HCT116 (cell line): ENCODE measurements at regions not wholly inside any gene's neighbourhood (a gene's known extent, or its start where the extent isn't known, plus 50 kb on each side); places are given as distances from the start of the nearest gene placed in this dataset.

ENCODE experiments used
- ATAC-seq: fragments of 200-7000 bp; cut with Tn5 transposase; 2 replicates; pipeline ENCODE4 v1.9.1; 2020; ENCODE audit warnings: mild to moderate bottlenecking, moderate library complexity
- BruUV-seq: library from RNA; stranded (reverse); fragments of 400-500 nt; replicated peaks from 2 replicates; lab custom pipeline; 2021; lab: Mats Ljungman, UMichigan
- CTCF ChIA-PET: fragments of 300-600 bp; sonication (Branson Sonifier 250); formaldehyde crosslinking; loops from one replicate; lab custom pipeline; 2021; ENCODE audit warnings: antibody characterized with exemption; lab: Charles Lee
- POLR2A ChIA-PET: fragments of 300-600, 350-600 bp; sonication (Branson Sonifier 250); formaldehyde crosslinking; loops from one replicate; lab custom pipeline; 2021; ENCODE audit warnings: antibody characterized with exemption; lab: Charles Lee
- RAD21 ChIA-PET, 2 experiments: fragments of 300-600 bp; sonication (Branson Sonifier 250); formaldehyde crosslinking; loops; one replicate each; lab custom pipeline; 2023; ENCODE audit warnings: low total read pairs in 2 of 2; ENCODE audit not compliant: uncharacterized antibody in 2 of 2, unreplicated experiment in 2 of 2, low non-redundant PET in 1 of 2; lab: Charles Lee
- DNase-seq: peaks from one replicate; pipeline ENCODE4 v3.0.0-alpha.2; 2010; ENCODE audit warnings: low read depth, low spot score
- H2AFZ ChIP-seq: fragments of 200-600 bp; shearing (Covaris generic), sonication (generic); 2 replicates; pipeline ENCODE4 v1.6.1; 2017; ENCODE audit warnings: low read depth, mixed run types, mixed read lengths, antibody characterized with exemption, low read length; ENCODE audit not compliant: poor library complexity, severe bottlenecking
- H3K27ac ChIP-seq: 2 replicates; pipeline ENCODE4 v1.5.1; 2012; ENCODE audit warnings: low read depth, low read length
- H3K27me3 ChIP-seq: fragments of 200-600 bp; sonication (generic); 2 replicates; pipeline ENCODE4 v1.6.1; 2016; ENCODE audit warnings: mixed run types, low read length, mixed read lengths; ENCODE audit not compliant: insufficient read depth
- H3K36me3 ChIP-seq, 2 experiments: fragments of 200-500 bp in 1 of 2; fragments of 200-600 bp in 1 of 2; sonication (Bioruptor generic) in 1 of 2; sonication (generic) in 1 of 2; 2 replicates each; pipeline versions ENCODE4 v1.5.1 to v1.6.1; 2014 to 2016; ENCODE audit warnings: low read length in 2 of 2, inconsistent platforms in 1 of 2, mixed read lengths in 1 of 2, mixed run types in 1 of 2; ENCODE audit not compliant: insufficient read depth in 2 of 2, control insufficient read depth in 1 of 2
- H3K4me1 ChIP-seq, 2 experiments: fragments of 200-600 bp in 1 of 2; sonication (generic) in 1 of 2; 2 replicates each; pipeline versions ENCODE4 v1.5.1 to v1.6.1; 2012 to 2017; ENCODE audit warnings: low read length in 2 of 2, inconsistent platforms in 1 of 2, mild to moderate bottlenecking in 1 of 2, mixed read lengths in 1 of 2, mixed run types in 1 of 2, moderate library complexity in 1 of 2; ENCODE audit not compliant: insufficient read depth in 2 of 2, control insufficient read depth in 1 of 2
- H3K4me2 ChIP-seq: fragments of 200-600 bp; sonication (generic); 2 replicates; pipeline ENCODE4 v1.6.1; 2017; ENCODE audit warnings: mixed run types, low read length, mixed read lengths
- H3K4me3 ChIP-seq, 2 experiments: fragments of 200-600 bp in 1 of 2; sonication (generic) in 1 of 2; replicated peaks in 1 of 2; 2 replicates each; pipeline ENCODE4 v1.5.1; 2011 to 2016; ENCODE audit warnings: low read length in 2 of 2, control low read depth in 1 of 2, low read depth in 1 of 2, mild to moderate bottlenecking in 1 of 2, mixed read lengths in 1 of 2, mixed run types in 1 of 2
- H3K79me2 ChIP-seq: fragments of 200-600 bp; sonication (generic); 2 replicates; pipeline ENCODE4 v1.6.1; 2017; ENCODE audit warnings: mild to moderate bottlenecking, mixed run types, low read length, moderate library complexity, mixed read lengths; ENCODE audit not compliant: insufficient read depth
- H3K9ac ChIP-seq: fragments of 200-600 bp; sonication (generic); 2 replicates; pipeline ENCODE4 v1.6.1; 2016; ENCODE audit warnings: low read length, mixed read lengths
- H3K9me2 ChIP-seq: fragments of 200-600 bp; sonication (generic), shearing (Covaris generic); 2 replicates; pipeline ENCODE4 v1.6.1; 2017; ENCODE audit warnings: mixed run types, mild to moderate bottlenecking, moderate library complexity; ENCODE audit not compliant: insufficient read depth
- H3K9me3 ChIP-seq, 2 experiments: fragments of 200-500 bp in 1 of 2; fragments of 200-600 bp in 1 of 2; sonication (Bioruptor generic) in 1 of 2; sonication (generic) in 1 of 2; 2 replicates each; pipeline ENCODE4 v1.6.1; 2014 to 2017; ENCODE audit warnings: low read length in 2 of 2, mixed read lengths in 2 of 2, inconsistent platforms in 1 of 2, low read depth in 1 of 2, mild to moderate bottlenecking in 1 of 2, mixed run types in 1 of 2, moderate library complexity in 1 of 2; ENCODE audit not compliant: control insufficient read depth in 1 of 2, insufficient read depth in 1 of 2
- H4K20me1 ChIP-seq: fragments of 200-600 bp; sonication (generic), shearing (Covaris generic); 2 replicates; pipeline ENCODE4 v1.6.1; 2017; ENCODE audit warnings: mixed run types, mild to moderate bottlenecking, moderate library complexity; ENCODE audit not compliant: insufficient read depth
- CBX3 ChIP-seq: IDR thresholded peaks from 2 replicates; pipeline ENCODE4 v1.6.1; 2012; ENCODE audit warnings: low read depth
- CTCF ChIP-seq, 3 experiments: fragments of 200-600 bp in 1 of 3; sonication (generic) in 1 of 3; IDR thresholded peaks in 2 of 3; conservative IDR thresholded peaks in 1 of 3; 2 replicates each; pipeline ENCODE4 v1.5.1; 2012 to 2017; ENCODE audit warnings: low read depth in 2 of 3, low read length in 2 of 3, antibody characterized with exemption in 1 of 3, borderline replicate concordance in 1 of 3, control low read depth in 1 of 3, mild to moderate bottlenecking in 1 of 3, mixed read lengths in 1 of 3, mixed run types in 1 of 3, moderate library complexity in 1 of 3; ENCODE audit not compliant: insufficient read depth in 1 of 3
- ELF1 ChIP-seq: IDR thresholded peaks from 2 replicates; pipeline ENCODE4 v1.6.1; 2012; ENCODE audit warnings: low read depth, borderline replicate concordance
- EZH2 ChIP-seq: fragments of 200-600 bp; sonication (generic); IDR thresholded peaks from 2 replicates; pipeline ENCODE4 v1.6.1; 2017; ENCODE audit warnings: antibody characterized with exemption, mixed run types
- EZH2phosphoT487 ChIP-seq: fragments of 200-600 bp; IDR thresholded peaks from 2 replicates; pipeline ENCODE4 v1.6.1; 2018; ENCODE audit warnings: antibody characterized with exemption, borderline replicate concordance
- FOSL1 ChIP-seq: IDR thresholded peaks from 2 replicates; pipeline ENCODE4 v1.6.1; 2012; ENCODE audit warnings: low read depth
- JUND ChIP-seq: IDR thresholded peaks from 2 replicates; pipeline ENCODE4 v1.6.1; 2012
- MAX ChIP-seq: IDR thresholded peaks from 2 replicates; pipeline ENCODE4 v1.6.1; 2012
- POLR2A ChIP-seq: IDR thresholded peaks from 2 replicates; pipeline ENCODE4 v1.7.0; 2011; ENCODE audit warnings: borderline replicate concordance; ENCODE audit not compliant: insufficient read depth, insufficient read length; ENCODE audit errors: extremely low read depth
- POLR2AphosphoS5 ChIP-seq: IDR thresholded peaks from 2 replicates; pipeline ENCODE4 v1.6.1; 2011; ENCODE audit warnings: mild to moderate bottlenecking, low read depth, low read length, moderate library complexity
- REST ChIP-seq: IDR thresholded peaks from 2 replicates; pipeline ENCODE4 v1.6.1; 2012; ENCODE audit warnings: low read depth
- SIN3A ChIP-seq: IDR thresholded peaks from 2 replicates; pipeline ENCODE4 v1.6.1; 2012; ENCODE audit warnings: low read depth
- SP1 ChIP-seq: IDR thresholded peaks from 2 replicates; pipeline ENCODE4 v1.6.1; 2012; ENCODE audit warnings: low read depth
- SRF ChIP-seq: IDR thresholded peaks from 2 replicates; pipeline ENCODE4 v1.6.1; 2012; ENCODE audit warnings: low read depth
- YY1 ChIP-seq: IDR thresholded peaks from 2 replicates; pipeline ENCODE4 v1.6.1; 2011; ENCODE audit warnings: low read length, low read depth, moderate library complexity, mild to moderate bottlenecking; ENCODE audit not compliant: insufficient replicate concordance; ENCODE audit errors: extremely low read depth
- ZFX ChIP-seq: fragments of 450-650 bp; IDR thresholded peaks from 2 replicates; pipeline ENCODE4 v1.6.1; 2017
- ZNF274 ChIP-seq: fragments of 200-500 bp; sonication (Bioruptor generic); IDR thresholded peaks from 2 replicates; pipeline ENCODE4 v1.6.1; 2014; ENCODE audit warnings: mild to moderate bottlenecking, low read depth, low read length, inconsistent platforms
- intact Hi-C: fragments of 100-400 bp; cut with micrococcal nuclease; formaldehyde crosslinking; loops from 2 replicates; pipeline ENCODE4 v1.10.0; 2022

DNA sequence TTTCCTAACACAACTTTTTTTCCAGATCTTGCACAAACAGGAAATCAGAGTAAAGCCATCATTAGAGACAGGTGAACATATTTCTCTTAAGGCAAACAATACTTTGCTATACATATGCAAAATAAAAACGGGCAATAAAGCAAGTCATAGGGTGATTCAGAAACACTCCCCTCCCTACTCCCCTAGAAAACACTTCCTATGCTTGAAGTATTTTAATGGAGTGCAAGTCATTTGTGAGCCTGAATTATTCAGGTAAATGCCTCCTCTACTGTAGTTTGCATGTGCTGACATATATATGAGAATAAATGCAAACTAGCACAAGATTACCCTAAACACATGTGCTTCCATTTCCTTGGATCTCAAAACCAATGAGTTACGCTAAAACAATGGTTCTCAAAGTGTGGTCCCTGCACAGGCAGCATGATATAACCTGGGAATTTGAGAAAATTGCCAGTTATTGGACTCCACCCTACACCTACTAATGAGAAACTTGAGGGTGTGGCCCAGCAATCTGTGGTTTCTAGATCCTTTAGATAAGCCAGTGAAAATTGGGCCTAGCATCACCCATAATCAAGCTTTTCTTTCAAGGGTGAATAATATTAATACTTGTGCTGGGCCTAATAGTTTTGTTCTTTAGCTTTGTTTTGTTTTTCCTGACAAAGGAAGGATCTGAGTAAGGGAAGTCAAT, 159.7 kb upstream of the BMP4 start (continued):
- TF ChIP-seq CTCF (IDR thresholded peaks at IDR 0.05 in 2 of 3, conservative IDR thresholded peaks at IDR 0.05 in 1 of 3; ENCODE audit: borderline replicate concordance in 1 of 3, insufficient read depth in 1 of 3, low read depth in 2 of 3, low read length in 2 of 3), result no peak
- TF ChIP-seq CBX3, result no peak
- TF ChIP-seq EZH2phosphoT487, result no peak
- TF ChIP-seq ZNF274, result no peak
- TF ChIP-seq SP1, result no peak

DNA sequence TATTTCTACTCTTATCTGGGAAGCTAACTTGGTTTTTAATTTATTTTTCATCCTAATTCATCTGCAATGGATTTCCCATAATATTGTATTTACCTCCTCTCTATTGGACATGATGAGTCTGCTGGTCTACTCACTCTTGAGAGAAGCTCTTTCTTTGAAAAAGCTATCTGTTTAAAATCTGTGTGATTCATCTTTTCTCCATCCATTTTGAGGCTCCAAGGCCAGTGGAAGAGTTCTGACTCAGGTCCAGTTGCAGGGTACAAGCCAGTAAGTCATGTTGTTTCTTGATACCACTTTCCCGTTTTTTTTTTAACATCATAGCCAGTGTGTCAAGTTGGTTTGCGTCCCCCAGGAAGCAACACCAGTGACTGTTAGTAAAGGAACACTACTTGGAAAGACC, 160.3 kb upstream of the BMP4 start:
- BruUV-seq, result no TSS peak
- DNase-seq, result no peak
- ChIA-PET CTCF (no interaction called here), POLR2A (no interaction called here), RAD21 (no interaction called here)
- no peak for TF ChIP-seq POLR2A
- no peak for TF ChIP-seq YY1
- TF ChIP-seq MAX, result no peak
- TF ChIP-seq EZH2phosphoT487, result no peak
- no peak for TF ChIP-seq FOSL1
- TF ChIP-seq EZH2, result no peak
- no peak for TF ChIP-seq SRF
- TF ChIP-seq REST, result no peak
- no peak for TF ChIP-seq POLR2AphosphoS5
- no peak for TF ChIP-seq CBX3
- no peak for TF ChIP-seq JUND
- no peak for TF ChIP-seq ZNF274
- no peak for TF ChIP-seq ELF1
- TF ChIP-seq SIN3A, result no peak
- no peak for TF ChIP-seq ZFX
- Histone ChIP-seq H3K4me1 (peaks cover 3 to 19% of the 10 kb centered on the region in 2 experiments; a peak in 2 of 4 replicates), H3K36me3 (no peaks in the 10 kb centered on the region), H3K4me3 (no peak overlapping the region), H2AFZ (no peak overlapping the region), H4K20me1 (no peaks in the 10 kb centered on the region), H3K27me3 (no peaks in the 10 kb centered on the region), H3K9me2 (no peaks in the 10 kb centered on the region), H3K9ac (no peak overlapping the region), H3K4me2 (no peak overlapping the region), H3K27ac (peak overlapping the region; percentile 23; the same call in 1 of the 2 replicates), H3K9me3 (no peaks in the 10 kb centered on the region), H3K79me2 (no peaks in the 10 kb centered on the region)
- intact Hi-C loops, result no loop called here
- ATAC-seq, result no peak
